ENCODE measurements at regions not wholly inside any gene's neighbourhood (a gene's known extent, or its start where the extent isn't known, plus 50 kb on each side); places are given as distances from the start of the nearest gene placed in this dataset.

- TF ChIP-seq POLR2AphosphoS5 (IDR thresholded peaks at IDR 0.05; ENCODE audit: borderline replicate concordance, low read depth, low read length): no peak
- no peak for TF ChIP-seq EZH2 (IDR thresholded peaks at IDR 0.05)
- no peak for TF ChIP-seq FOXP2 (optimal IDR thresholded peaks at IDR 0.05; ENCODE audit: control extremely low read depth, extremely low read length, insufficient read depth)
These were observed 99.8 kb upstream of the PELI1 start for GRCh38 chr2:64244037-64244416.
